ENCODE measurements at regions not wholly inside any gene's neighbourhood (a gene's known extent, or its start where the extent isn't known, plus 50 kb on each side); places are given as distances from the start of the nearest gene placed in this dataset.

- TF ChIP-seq GATA2 (IDR thresholded peaks at IDR 0.05; ENCODE audit: low read depth, low read length) (no peak), GATA3 (IDR thresholded peaks at IDR 0.05; ENCODE audit: low read depth, low read length) (no peak)
Measured at GRCh38 chr5:124889486-124889825, 143.0 kb upstream of the ZNF608 start.

GRCh38 chr5:124889850-124890249 is 143.4 kb upstream of the ZNF608 start:
- no peak for TF ChIP-seq GATA3 (IDR thresholded peaks at IDR 0.05; ENCODE audit: low read depth, low read length)
- no peak for TF ChIP-seq GATA2 (IDR thresholded peaks at IDR 0.05; ENCODE audit: low read depth, low read length)

- TF ChIP-seq GATA3 (IDR thresholded peaks at IDR 0.05; ENCODE audit: low read depth, low read length) (no peak), GATA2 (IDR thresholded peaks at IDR 0.05; ENCODE audit: low read depth, low read length) (no peak)
Measured at GRCh38 chr5:124891179-124891578, 144.7 kb upstream of the ZNF608 start.

GRCh38 chr5:124892185-124892848 is 145.9 kb upstream of the ZNF608 start:
- TF ChIP-seq GATA2 (IDR thresholded peaks at IDR 0.05; ENCODE audit: low read depth, low read length), result no peak

- TF ChIP-seq GATA3 (IDR thresholded peaks at IDR 0.05; ENCODE audit: low read depth, low read length) (no peak), GATA2 (IDR thresholded peaks at IDR 0.05; ENCODE audit: low read depth, low read length) (no peak)
Measured at GRCh38 chr5:124894541-124894940, 148.1 kb upstream of the ZNF608 start.

GRCh38 chr5:124895236-124895635 is 148.8 kb upstream of the ZNF608 start:
- no peak for TF ChIP-seq GATA2 (IDR thresholded peaks at IDR 0.05; ENCODE audit: low read depth, low read length)
- no peak for TF ChIP-seq GATA3 (IDR thresholded peaks at IDR 0.05; ENCODE audit: low read depth, low read length)

GRCh38 chr5:124901081-124901480 is 154.6 kb upstream of the ZNF608 start:
- no peak for TF ChIP-seq GATA2 (IDR thresholded peaks at IDR 0.05; ENCODE audit: low read depth, low read length)
- TF ChIP-seq GATA3 (IDR thresholded peaks at IDR 0.05; ENCODE audit: low read depth, low read length), result no peak

GRCh38 chr5:124902097-124902821 is 155.8 kb upstream of the ZNF608 start:
- TF ChIP-seq GATA3 (IDR thresholded peaks at IDR 0.05; ENCODE audit: low read depth, low read length) (no peak), GATA2 (IDR thresholded peaks at IDR 0.05; ENCODE audit: low read depth, low read length) (peak; percentile 23; the same call in 1 of the 2 replicates)

GRCh38 chr5:124905256-124906130 is 159.1 kb upstream of the ZNF608 start:
- TF ChIP-seq GATA2 (IDR thresholded peaks at IDR 0.05; ENCODE audit: low read depth, low read length), result no peak
- TF ChIP-seq GATA3 (IDR thresholded peaks at IDR 0.05; ENCODE audit: low read depth, low read length), result no peak

GRCh38 chr5:124906339-124907097 is 160.1 kb upstream of the ZNF608 start:
- TF ChIP-seq GATA3 (IDR thresholded peaks at IDR 0.05; ENCODE audit: low read depth, low read length) (no peak), GATA2 (IDR thresholded peaks at IDR 0.05; ENCODE audit: low read depth, low read length) (no peak; the same call in 1 of the 2 replicates)

GRCh38 chr5:124907098-124907644 is 160.7 kb upstream of the ZNF608 start:
- no peak for TF ChIP-seq GATA3 (IDR thresholded peaks at IDR 0.05; ENCODE audit: low read depth, low read length)
- no peak for TF ChIP-seq GATA2 (IDR thresholded peaks at IDR 0.05; ENCODE audit: low read depth, low read length)

GRCh38 chr5:124908581-124909451 is 162.4 kb upstream of the ZNF608 start:
- TF ChIP-seq GATA3 (IDR thresholded peaks at IDR 0.05; ENCODE audit: low read depth, low read length), result peak; percentile 91
- TF ChIP-seq GATA2 (IDR thresholded peaks at IDR 0.05; ENCODE audit: low read depth, low read length), result peak; percentile 89

- TF ChIP-seq GATA2 (IDR thresholded peaks at IDR 0.05; ENCODE audit: low read depth, low read length) (no peak), GATA3 (IDR thresholded peaks at IDR 0.05; ENCODE audit: low read depth, low read length) (no peak)
Measured at GRCh38 chr5:124909734-124910133, 163.3 kb upstream of the ZNF608 start.

Measured in SH-SY5Y (cell line).